Endothelial cell (in vitro differentiated cells): ENCODE measurements at regions not wholly inside any gene's neighbourhood (a gene's known extent, or its start where the extent isn't known, plus 50 kb on each side); places are given as distances from the start of the nearest gene placed in this dataset.

Experiments used
- DNase-seq: peaks from one replicate; pipeline ENCODE4 v3.0.0; 2021; ENCODE audit warnings: low spot score
- H3K27ac Mint-ChIP-seq: one replicate; pipeline ENCODE4 v1.8.0; 2021; ENCODE audit warnings: mixed read lengths, inconsistent platforms; ENCODE audit not compliant: unreplicated experiment
- H3K27me3 Mint-ChIP-seq: one replicate; pipeline ENCODE4 v1.8.0; 2021; ENCODE audit warnings: mild to moderate bottlenecking, moderate library complexity, mixed read lengths, inconsistent platforms; ENCODE audit not compliant: unreplicated experiment
- H3K36me3 Mint-ChIP-seq: one replicate; pipeline ENCODE4 v1.8.0; 2021; ENCODE audit warnings: mild to moderate bottlenecking, low read depth, mixed read lengths, inconsistent platforms; ENCODE audit not compliant: unreplicated experiment
- H3K4me1 Mint-ChIP-seq: one replicate; pipeline ENCODE4 v1.8.0; 2021; ENCODE audit warnings: mild to moderate bottlenecking, mixed read lengths, inconsistent platforms; ENCODE audit not compliant: unreplicated experiment
- H3K4me3 Mint-ChIP-seq: one replicate; pipeline ENCODE4 v1.8.0; 2021; ENCODE audit warnings: mild to moderate bottlenecking, mixed read lengths, inconsistent platforms; ENCODE audit not compliant: unreplicated experiment
- H3K9me3 Mint-ChIP-seq: one replicate; pipeline ENCODE4 v1.8.0; 2021; ENCODE audit warnings: mixed read lengths, inconsistent platforms; ENCODE audit not compliant: unreplicated experiment
- CTCF ChIP-seq: fragments of 200-600 bp; sonication (generic); IDR thresholded peaks from one replicate; pipeline ENCODE4 v1.5.0; 2021; ENCODE audit warnings: antibody characterized with exemption; ENCODE audit not compliant: unreplicated experiment

- Mint-ChIP-seq H3K9me3 (no peaks in the 10 kb centered on the region), H3K27ac (no peak overlapping the region), H3K4me1 (peaks cover 12% of the 10 kb centered on the region), H3K27me3 (peaks cover 9% of the 10 kb centered on the region), H3K36me3 (no peaks in the 10 kb centered on the region), H3K4me3 (no peak overlapping the region)
- no peak for DNase-seq
- no peak for TF ChIP-seq CTCF
These were observed 343.9 kb downstream of the DYSF start for GRCh38 chr2:71797035-71797810.

DNA sequence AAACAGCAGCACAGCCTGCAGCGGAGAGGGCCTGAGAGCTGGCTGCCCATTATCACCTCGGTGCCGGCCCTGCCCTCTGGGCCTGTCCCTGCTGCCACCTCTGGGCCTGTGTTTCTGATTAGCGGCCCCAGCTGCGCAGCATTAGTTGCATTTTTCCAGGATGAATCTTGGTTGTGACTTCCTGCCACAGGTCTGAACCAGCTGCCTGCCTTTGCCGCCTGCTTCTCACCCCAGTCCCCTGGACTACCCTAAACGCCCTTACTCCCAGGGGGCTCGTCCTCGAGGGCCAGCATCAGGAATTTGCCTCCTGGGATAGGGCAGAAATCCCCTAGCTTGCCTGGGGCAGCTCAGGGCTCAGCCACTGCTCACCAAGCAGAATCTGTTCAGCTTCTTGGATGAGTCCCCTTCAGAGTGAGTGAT is 342.8 kb downstream of the DYSF start:
- no peaks in the 10 kb centered on the region for H3K9me3 Mint-ChIP-seq
- H3K27me3 Mint-ChIP-seq: peaks cover 11% of the 10 kb centered on the region
- DNase-seq: no peak
- no peak overlapping the region for H3K27ac Mint-ChIP-seq
- TF ChIP-seq CTCF: no peak
- no peak overlapping the region for H3K4me3 Mint-ChIP-seq
- peaks cover 12% of the 10 kb centered on the region for H3K4me1 Mint-ChIP-seq
- no peaks in the 10 kb centered on the region for H3K36me3 Mint-ChIP-seq

- DNase-seq: no peak
- Mint-ChIP-seq H3K27ac (no peak overlapping the region), H3K36me3 (no peaks in the 10 kb centered on the region), H3K9me3 (no peaks in the 10 kb centered on the region), H3K27me3 (peaks cover 11% of the 10 kb centered on the region), H3K4me3 (no peak overlapping the region), H3K4me1 (peaks cover 12% of the 10 kb centered on the region)
- no peak for TF ChIP-seq CTCF
These were observed 342.1 kb downstream of the DYSF start for GRCh38 chr2:71795486-71795885.

DNA sequence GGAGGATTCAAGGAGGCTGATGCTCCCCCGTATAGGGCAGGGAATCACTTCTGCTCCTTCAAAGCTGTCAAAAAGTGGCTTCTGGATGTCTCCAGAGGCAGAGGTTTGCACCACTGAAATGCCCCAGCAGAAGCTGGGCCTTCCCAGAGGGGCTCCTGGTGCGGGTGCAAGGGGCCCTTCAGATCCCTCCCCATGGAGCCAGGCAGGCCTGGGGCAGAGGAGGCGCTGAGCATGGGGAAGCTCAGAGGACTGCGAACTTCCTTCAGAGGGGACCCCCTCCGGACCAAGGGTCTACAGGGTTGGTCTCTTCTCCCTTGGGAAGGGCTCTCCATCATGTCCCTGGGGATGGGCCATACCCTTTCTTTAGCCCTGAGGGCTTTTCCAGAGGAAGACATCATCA is 341.2 kb downstream of the DYSF start:
- no peaks in the 10 kb centered on the region for H3K36me3 Mint-ChIP-seq
- no peak overlapping the region for H3K4me3 Mint-ChIP-seq
- no peak for TF ChIP-seq CTCF
- no peak for DNase-seq
- no peaks in the 10 kb centered on the region for H3K9me3 Mint-ChIP-seq
- H3K27me3 Mint-ChIP-seq: peaks cover 11% of the 10 kb centered on the region
- no peak overlapping the region for H3K27ac Mint-ChIP-seq
- H3K4me1 Mint-ChIP-seq: peaks cover 9% of the 10 kb centered on the region

DNA sequence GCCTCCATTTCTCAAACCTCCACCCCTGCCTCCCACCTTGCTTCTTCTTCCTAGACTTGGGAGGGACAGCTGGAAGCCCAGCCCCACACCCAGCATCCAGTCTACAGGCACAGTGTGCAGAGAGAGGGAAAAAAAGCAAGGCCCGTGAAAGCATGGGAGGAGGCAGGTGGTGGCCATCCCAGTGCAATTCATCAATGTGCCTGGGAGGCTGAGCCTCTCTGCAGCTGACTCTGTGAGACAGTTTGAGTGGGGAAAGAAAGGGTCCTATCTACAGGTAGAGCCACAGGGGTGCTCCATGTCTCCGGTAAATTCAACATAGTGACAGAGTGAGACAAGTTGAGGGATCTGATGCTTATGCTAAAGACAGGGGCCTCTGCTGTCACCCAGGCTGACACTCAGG is 340.6 kb downstream of the DYSF start:
- Mint-ChIP-seq H3K27me3 (peaks cover 10% of the 10 kb centered on the region), H3K27ac (no peak overlapping the region), H3K4me1 (peaks cover 8% of the 10 kb centered on the region), H3K36me3 (no peaks in the 10 kb centered on the region), H3K9me3 (no peaks in the 10 kb centered on the region), H3K4me3 (no peak overlapping the region)
- no peak for DNase-seq
- no peak for TF ChIP-seq CTCF
